HAP-1 (cell line): ENCODE measurements at regions not wholly inside any gene's neighbourhood (a gene's known extent, or its start where the extent isn't known, plus 50 kb on each side); places are given as distances from the start of the nearest gene placed in this dataset.
A peak's percentile ranks its signal among the peaks of the same experiment; 100 is the strongest.

ENCODE experiments used
- DNase-seq, 2 experiments: peaks; one replicate each; pipeline ENCODE4 v3.0.0-alpha.2; 2016 to 2020; ENCODE audit warnings: low spot score in 2 of 2
- H3K27me3 ChIP-seq: fragments of 250-450 bp; sonication (Bioruptor Pico); 2 replicates; pipeline ENCODE4 v1.5.1; 2020; ENCODE audit warnings: low read depth, mild to moderate bottlenecking, moderate library complexity
- H3K36me3 ChIP-seq: fragments of 250-450 bp; sonication (Bioruptor Pico); replicated peaks from 2 replicates; pipeline ENCODE4 v1.5.1; 2020; ENCODE audit warnings: mild to moderate bottlenecking
- H3K4me1 ChIP-seq: fragments of 250-450 bp; sonication (Bioruptor Pico); 2 replicates; pipeline ENCODE4 v1.5.1; 2020; ENCODE audit warnings: mild to moderate bottlenecking
- H3K4me3 ChIP-seq: fragments of 250-450 bp; sonication (Bioruptor Pico); 2 replicates; pipeline ENCODE4 v1.5.1; 2020; ENCODE audit warnings: mild to moderate bottlenecking, moderate library complexity
- H3K9me3 ChIP-seq: fragments of 250-450 bp; sonication (Bioruptor Pico); 2 replicates; pipeline ENCODE4 v1.5.1; 2020; ENCODE audit warnings: mild to moderate bottlenecking, moderate library complexity
- in situ Hi-C: fragments of 300-500 bp; cut with MboI; formaldehyde crosslinking; loops from 3 replicates; pipeline ENCODE4 v1.14.3; 2020; ENCODE audit warnings: low sequenced_read_pairs, inconsistent platforms, mixed read lengths

- no peak for DNase-seq
- no peaks in the 10 kb centered on the region for H3K27me3 ChIP-seq
- in situ Hi-C loops = no loop called here
- no peaks in the 10 kb centered on the region for H3K36me3 ChIP-seq
- H3K9me3 ChIP-seq = no peaks in the 10 kb centered on the region
- H3K4me3 ChIP-seq = no peak overlapping the region
- H3K4me1 ChIP-seq = no peaks in the 10 kb centered on the region
Measured at GRCh38 chr6:8558953-8559352, 123.6 kb upstream of the SLC35B3 start.

DNA sequence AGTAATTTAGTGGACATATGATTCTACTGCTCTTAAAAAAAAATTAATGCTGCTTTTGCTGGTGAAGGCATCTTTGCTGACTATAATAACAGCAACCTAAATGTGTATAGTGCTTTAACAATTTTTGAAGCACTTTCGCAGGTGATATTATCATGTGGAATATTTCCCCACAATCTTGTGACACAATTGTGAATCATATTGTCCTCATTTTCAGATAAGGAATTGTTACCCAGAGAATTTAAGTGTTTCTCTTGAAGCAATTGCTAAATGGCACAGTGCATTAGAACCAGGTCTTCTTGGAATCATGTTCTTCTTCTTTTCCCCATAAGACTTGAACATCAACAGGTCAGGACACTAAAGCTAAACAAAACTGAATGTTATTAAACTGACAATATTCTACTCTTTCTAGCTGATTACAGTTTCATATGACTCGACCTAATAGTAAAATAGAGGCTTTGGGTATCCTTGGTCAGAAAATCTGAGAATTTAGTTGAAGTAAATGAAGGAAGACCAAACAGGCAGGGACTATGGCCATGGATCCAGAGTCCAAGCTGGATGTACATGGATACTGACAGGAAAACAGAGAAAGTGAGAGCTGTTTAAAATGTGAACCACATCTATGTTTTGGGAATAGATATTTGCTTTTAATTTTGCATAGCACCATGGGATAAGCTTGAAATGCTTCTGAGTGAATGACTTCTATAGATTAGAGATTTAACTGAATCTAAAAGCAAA is 121.8 kb upstream of the SLC35B3 start:
- Histone ChIP-seq H3K36me3 (no peaks in the 10 kb centered on the region), H3K27me3 (no peaks in the 10 kb centered on the region), H3K4me3 (no peak overlapping the region), H3K9me3 (no peaks in the 10 kb centered on the region), H3K4me1 (no peaks in the 10 kb centered on the region)
- in situ Hi-C loops = no loop called here
- DNase-seq = no peak

DNA sequence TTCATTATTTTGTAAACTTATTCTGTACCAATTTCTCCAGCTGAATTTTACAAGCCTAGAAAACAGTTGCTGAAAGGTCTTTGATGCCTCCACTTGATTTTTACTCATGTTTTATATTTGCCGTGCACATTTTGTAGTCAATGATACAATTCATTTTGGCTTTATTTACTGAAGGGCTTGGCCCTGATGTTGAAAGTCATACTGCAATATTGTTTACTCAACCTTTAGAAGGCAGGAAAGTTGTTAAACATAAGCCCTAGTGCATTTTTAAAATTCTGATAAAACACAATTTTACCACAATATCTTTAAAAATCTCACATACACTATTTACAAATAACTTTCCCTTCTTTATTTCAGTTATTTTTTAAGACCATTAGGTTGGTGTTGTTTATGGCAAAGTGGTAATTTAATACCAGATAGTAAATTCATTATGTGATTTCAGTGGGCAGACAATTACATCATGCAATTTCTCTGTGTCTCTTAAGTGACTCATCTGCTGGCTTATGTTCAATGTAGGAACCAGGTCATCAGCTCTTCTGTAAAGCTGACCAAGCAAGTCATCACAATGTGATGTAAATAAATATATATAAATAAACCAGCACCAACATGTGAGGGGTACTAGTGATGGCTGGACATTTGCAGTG is 121.1 kb upstream of the SLC35B3 start:
- Histone ChIP-seq H3K36me3 (no peaks in the 10 kb centered on the region), H3K4me3 (no peak overlapping the region), H3K9me3 (no peaks in the 10 kb centered on the region), H3K27me3 (no peaks in the 10 kb centered on the region), H3K4me1 (no peaks in the 10 kb centered on the region)
- in situ Hi-C loops = no loop called here
- no peak for DNase-seq

DNA sequence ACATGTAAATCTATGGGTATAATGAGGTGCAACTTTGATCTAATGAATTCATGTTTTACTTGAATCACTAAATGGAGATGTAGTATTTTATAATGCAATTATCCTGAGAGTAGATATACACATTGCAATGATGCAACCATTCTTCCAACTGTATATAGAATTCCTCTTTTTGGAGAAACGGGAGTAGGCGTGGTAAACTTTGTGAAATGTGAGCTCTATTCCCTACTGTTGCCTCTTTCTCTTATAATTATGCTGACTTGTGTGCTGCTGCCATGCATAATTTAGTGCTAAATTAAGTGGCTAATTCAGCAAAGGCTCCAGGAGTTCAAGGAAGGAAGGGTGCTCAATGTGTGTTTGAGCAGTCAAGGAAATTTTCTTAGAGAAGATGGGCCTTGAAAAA is 116.6 kb upstream of the SLC35B3 start:
- no peak overlapping the region for H3K4me3 ChIP-seq
- H3K36me3 ChIP-seq = no peaks in the 10 kb centered on the region
- no peak for DNase-seq
- no peaks in the 10 kb centered on the region for H3K27me3 ChIP-seq
- H3K4me1 ChIP-seq = no peaks in the 10 kb centered on the region
- no peaks in the 10 kb centered on the region for H3K9me3 ChIP-seq
- in situ Hi-C loops = no loop called here

DNA sequence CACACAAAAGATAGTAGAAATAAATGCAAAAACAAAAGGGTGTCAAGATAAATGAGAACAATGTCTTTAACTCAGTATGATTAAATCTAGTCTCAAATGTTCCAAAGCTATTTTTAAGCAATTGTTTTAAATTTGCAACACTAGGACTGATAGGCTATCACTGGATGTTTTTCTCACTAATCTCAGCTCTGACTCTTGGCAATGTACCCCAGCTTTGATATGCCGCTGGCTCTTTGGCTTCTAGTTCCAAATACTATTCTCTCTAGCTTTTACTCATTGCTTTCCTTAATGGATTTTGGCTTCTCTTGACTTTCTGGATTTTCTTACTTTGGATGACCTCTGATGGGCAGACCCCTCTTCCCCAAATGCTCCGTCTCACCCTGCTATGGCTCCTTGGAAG is 116.0 kb upstream of the SLC35B3 start:
- no peak for DNase-seq
- in situ Hi-C loops = no loop called here
- Histone ChIP-seq H3K27me3 (no peaks in the 10 kb centered on the region), H3K9me3 (no peaks in the 10 kb centered on the region), H3K36me3 (no peaks in the 10 kb centered on the region), H3K4me3 (no peak overlapping the region), H3K4me1 (no peaks in the 10 kb centered on the region)

GRCh38 chr6:8549074-8549790 is 113.9 kb upstream of the SLC35B3 start:
- no peaks in the 10 kb centered on the region for H3K27me3 ChIP-seq
- no peak for DNase-seq
- no peaks in the 10 kb centered on the region for H3K9me3 ChIP-seq
- in situ Hi-C loops = no loop called here
- H3K36me3 ChIP-seq = no peaks in the 10 kb centered on the region
- no peak overlapping the region for H3K4me3 ChIP-seq
- no peaks in the 10 kb centered on the region for H3K4me1 ChIP-seq

- Histone ChIP-seq H3K4me1 (no peaks in the 10 kb centered on the region), H3K36me3 (no peaks in the 10 kb centered on the region), H3K9me3 (no peaks in the 10 kb centered on the region), H3K4me3 (no peak overlapping the region), H3K27me3 (no peaks in the 10 kb centered on the region)
- no peak for DNase-seq
- in situ Hi-C loops = no loop called here
Measured at GRCh38 chr6:8546496-8546895, 111.2 kb upstream of the SLC35B3 start.

DNA sequence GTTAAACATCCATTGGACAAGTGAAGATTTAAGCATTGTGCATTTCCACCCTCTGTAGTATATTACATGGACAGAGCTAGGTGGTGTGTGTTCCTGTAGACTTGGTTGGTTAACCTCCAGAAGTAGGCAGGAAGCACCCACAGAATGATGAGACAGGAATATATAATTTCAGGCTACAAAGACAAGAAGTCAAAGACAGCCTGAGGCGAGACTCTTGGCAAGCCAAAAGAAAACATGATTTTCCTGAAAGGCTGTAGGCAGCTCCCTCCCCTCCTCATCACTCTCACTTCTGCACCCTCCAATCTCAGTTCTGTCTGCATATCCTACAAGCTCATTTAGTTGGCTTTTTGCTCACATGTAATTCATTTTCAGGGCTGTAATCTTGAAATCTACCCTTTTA is 110.0 kb upstream of the SLC35B3 start:
- H3K4me3 ChIP-seq = no peak overlapping the region
- in situ Hi-C loops = no loop called here
- no peaks in the 10 kb centered on the region for H3K36me3 ChIP-seq
- H3K27me3 ChIP-seq = no peaks in the 10 kb centered on the region
- no peaks in the 10 kb centered on the region for H3K4me1 ChIP-seq
- H3K9me3 ChIP-seq = no peaks in the 10 kb centered on the region
- no peak for DNase-seq

GRCh38 chr6:8543714-8544113 is 108.4 kb upstream of the SLC35B3 start:
- in situ Hi-C loops = no loop called here
- no peaks in the 10 kb centered on the region for H3K36me3 ChIP-seq
- H3K9me3 ChIP-seq = no peaks in the 10 kb centered on the region
- no peak overlapping the region for H3K4me3 ChIP-seq
- DNase-seq = no peak
- H3K27me3 ChIP-seq = no peaks in the 10 kb centered on the region
- H3K4me1 ChIP-seq = no peaks in the 10 kb centered on the region

GRCh38 chr6:8539453-8539852 is 104.1 kb upstream of the SLC35B3 start:
- Histone ChIP-seq H3K9me3 (no peaks in the 10 kb centered on the region), H3K36me3 (no peaks in the 10 kb centered on the region), H3K27me3 (no peaks in the 10 kb centered on the region), H3K4me1 (no peaks in the 10 kb centered on the region), H3K4me3 (no peak overlapping the region)
- in situ Hi-C loops = no loop called here
- DNase-seq = peak in 1 of 2 experiments; percentile 7

- in situ Hi-C loops = no loop called here
- H3K9me3 ChIP-seq = no peaks in the 10 kb centered on the region
- no peaks in the 10 kb centered on the region for H3K36me3 ChIP-seq
- H3K4me3 ChIP-seq = no peak overlapping the region
- H3K4me1 ChIP-seq = no peaks in the 10 kb centered on the region
- DNase-seq = no peak
- no peaks in the 10 kb centered on the region for H3K27me3 ChIP-seq
Measured at GRCh38 chr6:8536122-8536521, 100.8 kb upstream of the SLC35B3 start.

DNA sequence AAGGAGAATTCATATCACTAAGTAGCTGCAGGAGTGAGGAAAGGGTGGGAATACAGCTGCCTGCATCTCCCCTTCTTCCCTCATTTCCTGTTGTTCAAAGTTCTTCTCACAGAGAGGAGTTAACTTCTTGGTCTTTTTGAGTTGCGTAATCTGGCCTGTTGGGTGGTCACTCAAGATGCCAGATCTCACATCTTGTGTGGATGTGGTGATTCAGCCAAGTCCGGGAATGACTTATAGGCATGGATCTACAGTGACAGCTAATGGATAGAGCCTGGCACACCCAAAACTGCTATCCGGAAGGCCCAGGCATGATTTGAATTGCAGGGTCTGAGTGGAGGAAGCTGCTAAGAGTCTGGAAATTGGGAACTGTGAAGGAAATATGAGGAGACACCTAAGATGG is 100.2 kb upstream of the SLC35B3 start:
- Histone ChIP-seq H3K27me3 (no peaks in the 10 kb centered on the region), H3K4me3 (no peak overlapping the region), H3K36me3 (no peaks in the 10 kb centered on the region), H3K9me3 (no peaks in the 10 kb centered on the region), H3K4me1 (no peaks in the 10 kb centered on the region)
- in situ Hi-C loops = no loop called here
- no peak for DNase-seq

- no peak for DNase-seq
- in situ Hi-C loops = no loop called here
Measured at GRCh38 chr6:8530785-8531435, 95.6 kb upstream of the SLC35B3 start.

DNA sequence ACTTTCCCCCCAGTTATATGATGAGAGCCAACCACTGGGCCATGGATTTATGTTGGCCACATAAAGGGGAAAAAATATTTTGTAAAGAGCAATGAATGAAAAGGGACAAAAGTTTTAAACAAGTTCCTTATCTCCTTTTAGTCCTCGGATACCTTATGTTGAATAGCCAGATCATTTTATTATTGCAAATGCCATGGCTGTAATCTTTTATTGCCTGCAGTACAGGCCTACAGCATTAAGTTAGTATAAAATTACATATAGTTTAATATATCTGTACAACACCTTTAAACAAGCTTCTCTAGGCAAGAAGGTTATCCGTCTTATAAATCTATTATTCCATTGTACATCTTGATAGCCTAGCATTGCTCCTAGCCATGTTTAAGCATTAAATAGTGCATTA is 93.9 kb upstream of the SLC35B3 start:
- Histone ChIP-seq H3K9me3 (no peaks in the 10 kb centered on the region), H3K4me3 (no peak overlapping the region), H3K27me3 (no peaks in the 10 kb centered on the region), H3K4me1 (no peaks in the 10 kb centered on the region), H3K36me3 (no peaks in the 10 kb centered on the region)
- in situ Hi-C loops = no loop called here
- DNase-seq = no peak

More at GRCh38 chr6:8530785-8531435, 95.6 kb upstream of the SLC35B3 start:
- no peaks in the 10 kb centered on the region for H3K36me3 ChIP-seq
- no peak overlapping the region for H3K4me3 ChIP-seq
- H3K27me3 ChIP-seq = no peaks in the 10 kb centered on the region
- H3K4me1 ChIP-seq = no peaks in the 10 kb centered on the region
- no peaks in the 10 kb centered on the region for H3K9me3 ChIP-seq
